ENCODE measurements at regions not wholly inside any gene's neighbourhood (a gene's known extent, or its start where the extent isn't known, plus 50 kb on each side); places are given as distances from the start of the nearest gene placed in this dataset.

DNA sequence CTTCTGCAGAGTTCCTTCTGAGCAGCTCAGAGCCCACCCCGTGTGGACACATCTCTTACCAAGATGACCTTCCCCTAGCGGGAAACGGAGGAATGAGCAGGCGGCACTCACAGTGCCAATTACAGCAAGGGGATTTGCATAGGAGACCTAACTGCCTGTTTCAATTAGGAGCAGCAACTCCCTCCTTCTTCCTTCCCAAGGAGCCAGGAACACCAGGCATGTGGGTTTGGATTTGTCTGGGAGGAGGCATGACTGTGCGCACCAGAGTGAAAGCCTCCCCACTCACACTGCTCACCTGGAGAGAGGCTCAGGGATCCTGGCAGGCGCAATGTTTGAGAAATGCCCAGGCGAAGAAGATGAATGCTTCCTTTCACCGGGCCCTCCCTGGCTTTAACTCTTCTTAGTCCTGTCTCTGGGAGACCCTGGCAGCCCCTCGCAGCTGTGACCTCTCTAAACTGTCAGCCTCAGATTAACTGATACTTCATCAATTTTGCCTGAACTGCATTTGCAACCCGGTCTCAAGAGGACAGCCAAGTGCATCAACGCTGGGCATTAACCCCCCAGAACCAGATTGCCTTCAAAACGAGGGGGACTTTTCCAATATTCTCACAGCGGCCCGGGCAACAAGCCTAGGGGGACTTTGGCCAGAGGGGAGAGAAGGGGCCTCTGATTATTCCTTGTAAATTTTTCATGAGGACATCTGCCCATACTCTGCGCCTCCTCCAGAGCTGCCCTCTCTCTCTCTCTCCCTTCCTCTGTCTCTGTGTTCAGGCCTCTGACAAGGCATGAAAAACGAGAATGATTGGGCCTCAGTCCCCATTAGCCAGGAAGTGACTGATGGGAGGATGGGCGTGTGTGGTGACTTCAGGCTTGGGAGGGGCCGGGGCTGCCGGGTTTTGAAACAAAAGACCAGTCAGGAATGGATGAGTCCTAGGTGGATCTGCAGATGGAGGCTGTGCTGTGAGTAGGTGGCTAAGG is 93.8 kb downstream of the CMPK2 start:
- DNase-seq (ENCODE audit: low spot score) (no peak), ATAC-seq (ENCODE audit: low read depth) (peak; percentile 43; the same call in 1 of the 3 replicates)
- Histone ChIP-seq H3K27me3 (ENCODE audit: insufficient read depth, poor library complexity, severe bottlenecking) (no peaks in the 10 kb centered on the region), H3K27ac (ENCODE audit: poor library complexity, severe bottlenecking) (no peak overlapping the region), H3K36me3 (ENCODE audit: low read depth) (no peaks in the 10 kb centered on the region), H3K4me3 (ENCODE audit: severe bottlenecking) (no peak overlapping the region), H3K4me1 (ENCODE audit: insufficient read depth, poor library complexity, severe bottlenecking) (no peaks in the 10 kb centered on the region), H3K9me3 (ENCODE audit: severe bottlenecking) (no peaks in the 10 kb centered on the region)
- no peak for TF ChIP-seq CTCF (IDR thresholded peaks at IDR 0.05; ENCODE audit: poor library complexity, severe bottlenecking)

GRCh38 chr2:6773007-6773693 is 92.6 kb downstream of the CMPK2 start:
- peak; percentile 93 for TF ChIP-seq CTCF (IDR thresholded peaks at IDR 0.05; ENCODE audit: poor library complexity, severe bottlenecking)
- Histone ChIP-seq H3K27ac (ENCODE audit: poor library complexity, severe bottlenecking) (no peak overlapping the region), H3K9me3 (ENCODE audit: severe bottlenecking) (peaks cover 3% of the 10 kb centered on the region), H3K36me3 (ENCODE audit: low read depth) (no peaks in the 10 kb centered on the region), H3K4me1 (ENCODE audit: insufficient read depth, poor library complexity, severe bottlenecking) (no peaks in the 10 kb centered on the region), H3K4me3 (ENCODE audit: severe bottlenecking) (no peak overlapping the region), H3K27me3 (ENCODE audit: insufficient read depth, poor library complexity, severe bottlenecking) (no peaks in the 10 kb centered on the region)
- DNase-seq (ENCODE audit: low spot score) (no peak), ATAC-seq (ENCODE audit: low read depth) (peak; percentile 87)

GRCh38 chr2:6773694-6774044 is 92.0 kb downstream of the CMPK2 start:
- H3K27me3 ChIP-seq (ENCODE audit: insufficient read depth, poor library complexity, severe bottlenecking), result no peaks in the 10 kb centered on the region
- H3K4me1 ChIP-seq (ENCODE audit: insufficient read depth, poor library complexity, severe bottlenecking), result no peaks in the 10 kb centered on the region
- H3K9me3 ChIP-seq (ENCODE audit: severe bottlenecking), result peaks cover 3% of the 10 kb centered on the region
- no peak for DNase-seq (ENCODE audit: low spot score)
- no peak overlapping the region for H3K27ac ChIP-seq (ENCODE audit: poor library complexity, severe bottlenecking)
- H3K4me3 ChIP-seq (ENCODE audit: severe bottlenecking), result no peak overlapping the region
- ATAC-seq (ENCODE audit: low read depth), result no peak
- no peak for TF ChIP-seq CTCF (IDR thresholded peaks at IDR 0.05; ENCODE audit: poor library complexity, severe bottlenecking)
- no peaks in the 10 kb centered on the region for H3K36me3 ChIP-seq (ENCODE audit: low read depth)

GRCh38 chr2:6776125-6776524 is 89.6 kb downstream of the CMPK2 start:
- Histone ChIP-seq H3K9me3 (ENCODE audit: severe bottlenecking) (peaks cover 3% of the 10 kb centered on the region), H3K4me3 (ENCODE audit: severe bottlenecking) (no peak overlapping the region), H3K4me1 (ENCODE audit: insufficient read depth, poor library complexity, severe bottlenecking) (no peaks in the 10 kb centered on the region), H3K27me3 (ENCODE audit: insufficient read depth, poor library complexity, severe bottlenecking) (no peaks in the 10 kb centered on the region), H3K27ac (ENCODE audit: poor library complexity, severe bottlenecking) (no peak overlapping the region), H3K36me3 (ENCODE audit: low read depth) (no peaks in the 10 kb centered on the region)
- no peak for TF ChIP-seq CTCF (IDR thresholded peaks at IDR 0.05; ENCODE audit: poor library complexity, severe bottlenecking)
- DNase-seq (ENCODE audit: low spot score) (no peak), ATAC-seq (ENCODE audit: low read depth) (no peak)

Measured in RWPE2 (cell line).